Effector memory CD4-positive, alpha-beta T cell (primary cell): ENCODE measurements at regions not wholly inside any gene's neighbourhood (a gene's known extent, or its start where the extent isn't known, plus 50 kb on each side); places are given as distances from the start of the nearest gene placed in this dataset.

Source experiments
- DNase-seq, 3 donors: peaks; one replicate each; pipeline ENCODE4 v3.0.0-alpha.2; 2020
- H3K27ac ChIP-seq: 2 replicates; pipeline ENCODE4 v1.7.0; 2013; ENCODE audit warnings: mild to moderate bottlenecking, low read length, moderate library complexity; ENCODE audit not compliant: insufficient read depth, poor library complexity, severe bottlenecking
- H3K27me3 ChIP-seq: replicated peaks from 2 replicates; pipeline ENCODE4 v1.7.0; 2013; ENCODE audit warnings: mild to moderate bottlenecking, low read length; ENCODE audit not compliant: insufficient read depth, control insufficient read depth, poor library complexity, severe bottlenecking
- H3K36me3 ChIP-seq: 2 replicates; pipeline ENCODE4 v1.7.0; 2013; ENCODE audit warnings: mild to moderate bottlenecking, low read length, moderate library complexity; ENCODE audit not compliant: control insufficient read depth, insufficient read depth
- H3K4me1 ChIP-seq: 2 replicates; pipeline ENCODE4 v1.7.0; 2013; ENCODE audit warnings: low read length, mild to moderate bottlenecking; ENCODE audit not compliant: control insufficient read depth, insufficient read depth, poor library complexity, severe bottlenecking
- H3K4me3 ChIP-seq: 2 replicates; pipeline ENCODE4 v1.7.0; 2013; ENCODE audit warnings: low read length, low read depth, mild to moderate bottlenecking; ENCODE audit not compliant: insufficient read depth, poor library complexity, severe bottlenecking
- H3K9me3 ChIP-seq: 2 replicates; pipeline ENCODE4 v1.7.0; 2013; ENCODE audit warnings: mild to moderate bottlenecking, low read length, moderate library complexity; ENCODE audit not compliant: control insufficient read depth

GRCh38 chr4:23337292-23337691 is 552.6 kb downstream of the PPARGC1A start:
- no peak for DNase-seq
- peaks cover 6% of the 10 kb centered on the region for H3K4me1 ChIP-seq

GRCh38 chr4:23333946-23334878 is 555.6 kb downstream of the PPARGC1A start:
- Histone ChIP-seq H3K27ac (peak overlapping the region; percentile 34), H3K4me1 (peaks cover 6% of the 10 kb centered on the region), H3K36me3 (no peaks in the 10 kb centered on the region), H3K27me3 (no peaks in the 10 kb centered on the region), H3K4me3 (no peak overlapping the region), H3K9me3 (no peaks in the 10 kb centered on the region)
- peak in 1 of 3 donors; percentile 9 for DNase-seq

More at GRCh38 chr4:23337292-23337691, 552.6 kb downstream of the PPARGC1A start:
- no peaks in the 10 kb centered on the region for H3K9me3 ChIP-seq
- H3K27me3 ChIP-seq, result no peaks in the 10 kb centered on the region
- H3K4me3 ChIP-seq, result no peak overlapping the region
- no peak overlapping the region for H3K27ac ChIP-seq
- no peaks in the 10 kb centered on the region for H3K36me3 ChIP-seq

GRCh38 chr4:23333556-23333945 is 556.3 kb downstream of the PPARGC1A start:
- Histone ChIP-seq H3K9me3 (no peaks in the 10 kb centered on the region), H3K27me3 (no peaks in the 10 kb centered on the region), H3K4me3 (no peak overlapping the region), H3K36me3 (no peaks in the 10 kb centered on the region), H3K4me1 (peaks cover 6% of the 10 kb centered on the region), H3K27ac (peak overlapping the region; percentile 34)
- DNase-seq, result no peak

GRCh38 chr4:23332313-23332712 is 557.5 kb downstream of the PPARGC1A start:
- H3K9me3 ChIP-seq, result no peaks in the 10 kb centered on the region
- peaks cover 6% of the 10 kb centered on the region for H3K4me1 ChIP-seq

GRCh38 chr4:23327120-23327519 is 562.7 kb downstream of the PPARGC1A start:
- no peak overlapping the region for H3K27ac ChIP-seq
- H3K36me3 ChIP-seq, result no peaks in the 10 kb centered on the region
- H3K9me3 ChIP-seq, result no peaks in the 10 kb centered on the region
- no peak overlapping the region for H3K4me3 ChIP-seq
- no peak for DNase-seq
- no peaks in the 10 kb centered on the region for H3K27me3 ChIP-seq
- no peaks in the 10 kb centered on the region for H3K4me1 ChIP-seq

More at GRCh38 chr4:23332313-23332712, 557.5 kb downstream of the PPARGC1A start:
- no peak overlapping the region for H3K27ac ChIP-seq
- no peaks in the 10 kb centered on the region for H3K27me3 ChIP-seq
- H3K4me3 ChIP-seq, result no peak overlapping the region
- H3K36me3 ChIP-seq, result no peaks in the 10 kb centered on the region
- DNase-seq, result no peak

- no peak for DNase-seq
- Histone ChIP-seq H3K27me3 (no peaks in the 10 kb centered on the region), H3K9me3 (no peaks in the 10 kb centered on the region), H3K4me3 (no peak overlapping the region), H3K27ac (no peak overlapping the region), H3K4me1 (no peaks in the 10 kb centered on the region), H3K36me3 (no peaks in the 10 kb centered on the region)
Observed at GRCh38 chr4:23324021-23324690, 565.7 kb downstream of the PPARGC1A start.

GRCh38 chr4:23323436-23323835 is 566.4 kb downstream of the PPARGC1A start:
- H3K9me3 ChIP-seq, result no peaks in the 10 kb centered on the region
- no peaks in the 10 kb centered on the region for H3K27me3 ChIP-seq
- DNase-seq, result no peak
- no peaks in the 10 kb centered on the region for H3K4me1 ChIP-seq
- no peaks in the 10 kb centered on the region for H3K36me3 ChIP-seq
- H3K27ac ChIP-seq, result no peak overlapping the region
- H3K4me3 ChIP-seq, result no peak overlapping the region

- no peaks in the 10 kb centered on the region for H3K9me3 ChIP-seq
- H3K27me3 ChIP-seq, result no peaks in the 10 kb centered on the region
- no peak overlapping the region for H3K27ac ChIP-seq
- H3K4me1 ChIP-seq, result no peaks in the 10 kb centered on the region
- H3K36me3 ChIP-seq, result no peaks in the 10 kb centered on the region
- no peak overlapping the region for H3K4me3 ChIP-seq
- DNase-seq, result no peak
Observed at GRCh38 chr4:23322732-23323131, 567.1 kb downstream of the PPARGC1A start.

GRCh38 chr4:23320931-23321587 is 568.8 kb downstream of the PPARGC1A start:
- no peak overlapping the region for H3K4me3 ChIP-seq
- no peak for DNase-seq
- H3K36me3 ChIP-seq, result no peaks in the 10 kb centered on the region
- no peaks in the 10 kb centered on the region for H3K27me3 ChIP-seq
- no peak overlapping the region for H3K27ac ChIP-seq
- no peaks in the 10 kb centered on the region for H3K4me1 ChIP-seq
- no peaks in the 10 kb centered on the region for H3K9me3 ChIP-seq
